IPS-NIHi7 (cell line): ENCODE measurements at regions not wholly inside any gene's neighbourhood (a gene's known extent, or its start where the extent isn't known, plus 50 kb on each side); places are given as distances from the start of the nearest gene placed in this dataset.

Experiments used
- DNase-seq: peaks from one replicate; pipeline ENCODE4 v3.0.0; 2012; ENCODE audit warnings: mixed read lengths; ENCODE audit errors: extremely low spot score

DNA sequence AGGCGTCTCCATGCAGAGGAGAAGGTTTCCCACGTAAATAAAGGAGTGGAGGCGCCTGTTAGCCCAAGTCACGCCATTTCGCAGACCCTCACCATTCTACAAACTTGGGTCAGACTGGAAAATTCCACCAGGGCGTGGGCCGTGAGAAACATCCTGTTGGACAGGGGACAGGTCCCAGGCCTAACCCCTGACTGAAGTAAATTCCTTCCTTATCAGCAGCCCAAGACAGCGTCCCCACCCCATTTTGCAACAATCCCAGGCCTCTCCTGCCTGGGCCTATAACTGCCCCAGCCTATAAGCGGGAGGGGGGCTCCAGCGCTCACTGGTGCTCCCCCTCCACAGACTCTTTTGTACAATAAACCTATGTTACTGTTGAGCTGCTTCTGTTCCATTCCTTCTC, 57.3 kb upstream of the CBLN2 start:
- DNase-seq = no peak
